ENCODE measurements at regions not wholly inside any gene's neighbourhood (a gene's known extent, or its start where the extent isn't known, plus 50 kb on each side); places are given as distances from the start of the nearest gene placed in this dataset.

GRCh38 chr7:52537051-52537450 lies 498.4 kb upstream of the POM121L12 start:
- H3K4me3 ChIP-seq (ENCODE audit: low read length) = no peak overlapping the region
- H3K36me3 ChIP-seq (ENCODE audit: control insufficient read depth, low read length) = no peaks in the 10 kb centered on the region
- H3K4me1 ChIP-seq (ENCODE audit: control insufficient read depth, low read length) = no peaks in the 10 kb centered on the region
- H3K9me2 ChIP-seq (replicated peaks; ENCODE audit: control insufficient read depth, low read length) = no peaks in the 10 kb centered on the region
- no peaks in the 10 kb centered on the region for H3K79me2 ChIP-seq (ENCODE audit: control insufficient read depth, low read length)
- no peaks in the 10 kb centered on the region for H3K27me3 ChIP-seq (ENCODE audit: control insufficient read depth, low read length)
- H3K9me3 ChIP-seq (ENCODE audit: control insufficient read depth, insufficient read depth, low read length) = peaks cover 10% of the 10 kb centered on the region; the same call in 1 of the 2 replicates
- no peak for TF ChIP-seq EZH2phosphoT487 (IDR thresholded peaks at IDR 0.05; ENCODE audit: borderline replicate concordance, low read length)
- no peak for TF ChIP-seq CTCF (IDR thresholded peaks at IDR 0.05; ENCODE audit: low read depth, low read length, poor library complexity, severe bottlenecking)
- no peaks in the 10 kb centered on the region for H3F3A ChIP-seq (ENCODE audit: control insufficient read depth, insufficient read depth)
- no peak overlapping the region for H3K27ac ChIP-seq (ENCODE audit: low read depth, low read length)
- no peak overlapping the region for H3K4me2 ChIP-seq (ENCODE audit: low read length)
- H4K20me1 ChIP-seq (ENCODE audit: control insufficient read depth, insufficient read depth, low read depth, low read length) = no peaks in the 10 kb centered on the region

- Histone ChIP-seq H3K4me1 (ENCODE audit: control insufficient read depth, low read length) (no peaks in the 10 kb centered on the region), H3F3A (ENCODE audit: control insufficient read depth, insufficient read depth) (no peaks in the 10 kb centered on the region), H3K27me3 (ENCODE audit: control insufficient read depth, low read length) (no peaks in the 10 kb centered on the region), H3K36me3 (ENCODE audit: control insufficient read depth, low read length) (no peaks in the 10 kb centered on the region), H3K79me2 (ENCODE audit: control insufficient read depth, low read length) (no peaks in the 10 kb centered on the region), H3K4me3 (ENCODE audit: low read length) (no peak overlapping the region), H3K9me3 (ENCODE audit: control insufficient read depth, insufficient read depth, low read length) (peaks cover 19% of the 10 kb centered on the region; the same call in 1 of the 2 replicates), H4K20me1 (ENCODE audit: control insufficient read depth, insufficient read depth, low read depth, low read length) (no peaks in the 10 kb centered on the region), H3K4me2 (ENCODE audit: low read length) (no peak overlapping the region), H3K9me2 (replicated peaks; ENCODE audit: control insufficient read depth, low read length) (no peaks in the 10 kb centered on the region), H3K27ac (ENCODE audit: low read depth, low read length) (no peak overlapping the region)
- no peak for TF ChIP-seq CTCF (IDR thresholded peaks at IDR 0.05; ENCODE audit: low read depth, low read length, poor library complexity, severe bottlenecking)
- TF ChIP-seq EZH2phosphoT487 (IDR thresholded peaks at IDR 0.05; ENCODE audit: borderline replicate concordance, low read length) = no peak
Measured at GRCh38 chr7:52525772-52526341, 509.6 kb upstream of the POM121L12 start.

- Histone ChIP-seq H3K27me3 (ENCODE audit: control insufficient read depth, low read length) (no peaks in the 10 kb centered on the region), H4K20me1 (ENCODE audit: control insufficient read depth, insufficient read depth, low read depth, low read length) (no peaks in the 10 kb centered on the region), H3K27ac (ENCODE audit: low read depth, low read length) (no peak overlapping the region), H3K79me2 (ENCODE audit: control insufficient read depth, low read length) (no peaks in the 10 kb centered on the region), H3K36me3 (ENCODE audit: control insufficient read depth, low read length) (no peaks in the 10 kb centered on the region), H3K9me2 (replicated peaks; ENCODE audit: control insufficient read depth, low read length) (no peaks in the 10 kb centered on the region), H3K4me3 (ENCODE audit: low read length) (no peak overlapping the region), H3K9me3 (ENCODE audit: control insufficient read depth, insufficient read depth, low read length) (peaks cover 41% of the 10 kb centered on the region; the same call in 1 of the 2 replicates), H3K4me2 (ENCODE audit: low read length) (no peak overlapping the region), H3K4me1 (ENCODE audit: control insufficient read depth, low read length) (no peaks in the 10 kb centered on the region), H3F3A (ENCODE audit: control insufficient read depth, insufficient read depth) (no peaks in the 10 kb centered on the region)
- TF ChIP-seq CTCF (IDR thresholded peaks at IDR 0.05; ENCODE audit: low read depth, low read length, poor library complexity, severe bottlenecking) = no peak
- TF ChIP-seq EZH2phosphoT487 (IDR thresholded peaks at IDR 0.05; ENCODE audit: borderline replicate concordance, low read length) = no peak
Measured at GRCh38 chr7:52518869-52519268, 516.6 kb upstream of the POM121L12 start.

All from DOHH2 (cell line).